ENCODE measurements at regions not wholly inside any gene's neighbourhood (a gene's known extent, or its start where the extent isn't known, plus 50 kb on each side); places are given as distances from the start of the nearest gene placed in this dataset.

GRCh38 chr5:92629000-92629399 is 952.0 kb downstream of the NR2F1-AS1 start:
- no peaks in the 10 kb centered on the region for H4K20me1 ChIP-seq (ENCODE audit: control insufficient read depth, insufficient read depth)
- BruUV-seq (replicated peaks): no TSS peak
- no peak overlapping the region for H2AFZ ChIP-seq (ENCODE audit: control insufficient read depth, low read depth, low read length)
- no peak overlapping the region for H3K4me2 ChIP-seq (ENCODE audit: control insufficient read depth, insufficient read depth)
- no peak overlapping the region for H3K27ac ChIP-seq (ENCODE audit: control insufficient read depth, insufficient read depth)
- intact Hi-C loops (cut with micrococcal nuclease; ENCODE audit: unreplicated experiment): no loop called here
- WGBS (ENCODE audit: insufficient coverage, insufficient replicate concordance, low lambda C conversion rate, missing lambda C conversion rate): 20% methylated on average over 3 of the region's 3 CpGs
- no peak overlapping the region for H3K4me3 ChIP-seq
- no peak for FAIRE-seq
- no peak overlapping the region for H3K9ac ChIP-seq (ENCODE audit: control insufficient read depth, insufficient read depth, low read length)
- H3K36me3 ChIP-seq (ENCODE audit: control insufficient read depth in 2 of 2, insufficient read depth in 2 of 2, low read length in 1 of 2): no peaks in the 10 kb centered on the region
- in situ Hi-C loops (cut with MboI): no loop called here
- no peaks in the 10 kb centered on the region for H3K79me2 ChIP-seq (ENCODE audit: control insufficient read depth, insufficient read depth, low read length)
- ChIA-PET POLR2A (no interaction called here), RAD21 (ENCODE audit: unreplicated experiment) (no interaction called here), SMC1A (ENCODE audit: uncharacterized antibody, unreplicated experiment) (no interaction called here), CTCF (no interaction called here)
- no peaks in the 10 kb centered on the region for H3K27me3 ChIP-seq (replicated peaks in 1 of 2; ENCODE audit: control insufficient read depth in 2 of 2, insufficient read depth in 2 of 2, low read length in 1 of 2)
- ATAC-seq: no peak
- H3K9me3 ChIP-seq (replicated peaks; ENCODE audit: control insufficient read depth, insufficient read depth, low read length): no peaks in the 10 kb centered on the region
- no peak for DNase-seq (ENCODE audit: low read depth, low spot score)
- no peak for TF ChIP-seq TCF7 (IDR thresholded peaks at IDR 0.05; ENCODE audit: borderline replicate concordance)
- no peak for TF ChIP-seq YY1 (IDR thresholded peaks at IDR 0.05; ENCODE audit: low read depth, low read length)
- TF ChIP-seq TBL1XR1 (IDR thresholded peaks at IDR 0.05; ENCODE audit: low read depth, low read length): no peak
- TF ChIP-seq CUX1 (IDR thresholded peaks at IDR 0.05; ENCODE audit: insufficient replicate concordance, low read depth, low read length): no peak
- TF ChIP-seq FOXK2 (IDR thresholded peaks at IDR 0.05): no peak
- TF ChIP-seq CBFB (IDR thresholded peaks at IDR 0.05; ENCODE audit: low read depth): no peak
- no peak for TF ChIP-seq MXI1 (IDR thresholded peaks at IDR 0.05; ENCODE audit: low read depth, low read length)
- TF ChIP-seq SMC3 (IDR thresholded peaks at IDR 0.05; ENCODE audit: borderline replicate concordance, low read length): no peak
- TF ChIP-seq BCL3 (IDR thresholded peaks at IDR 0.05; ENCODE audit: borderline replicate concordance, insufficient read depth, low read depth, low read length, poor library complexity, severe bottlenecking): no peak
- no peaks in the 10 kb centered on the region for H3K4me1 ChIP-seq (ENCODE audit: control insufficient read depth, insufficient read depth, low read length)

Data from GM12878 (cell line).